ENCODE measurements at regions not wholly inside any gene's neighbourhood (a gene's known extent, or its start where the extent isn't known, plus 50 kb on each side); places are given as distances from the start of the nearest gene placed in this dataset.

DNA sequence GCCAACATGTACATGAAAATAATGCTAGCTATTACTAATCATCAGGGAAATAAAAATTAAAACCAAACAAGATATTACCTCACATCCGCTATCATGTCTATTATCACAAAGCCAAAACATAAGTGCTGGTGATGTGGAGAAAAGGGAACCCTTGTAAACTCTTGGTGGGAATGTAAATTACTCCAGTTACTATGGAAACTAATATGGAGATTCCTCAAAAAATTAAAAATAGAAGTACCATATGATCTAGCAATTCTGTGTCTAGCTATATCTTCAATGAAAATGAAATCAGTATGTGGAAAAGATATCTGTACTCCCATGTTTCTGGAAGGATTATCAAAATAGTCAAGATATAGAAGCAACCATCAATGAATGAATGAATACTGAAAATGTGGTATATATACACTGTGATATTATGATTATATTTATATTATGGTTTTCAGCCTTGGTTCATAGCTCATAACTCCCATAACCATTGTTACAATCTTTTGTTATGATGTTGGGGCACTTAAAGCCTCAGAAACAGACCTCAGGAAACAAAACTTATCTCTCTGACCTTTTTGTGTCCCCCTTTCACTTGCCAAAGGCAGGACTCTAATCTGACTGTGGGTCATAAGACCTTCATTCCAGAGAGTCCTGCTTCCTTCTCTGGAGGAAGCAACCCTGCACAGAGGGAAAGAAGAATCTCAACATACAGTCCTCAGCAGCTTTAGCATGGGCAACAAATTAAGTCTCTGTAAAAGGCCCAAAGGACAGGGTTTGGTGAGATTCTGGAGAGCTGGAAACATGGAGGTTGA is 933.2 kb downstream of the ADGRL3 start:
- DNase-seq (ENCODE audit: low read depth): no peak

DNA sequence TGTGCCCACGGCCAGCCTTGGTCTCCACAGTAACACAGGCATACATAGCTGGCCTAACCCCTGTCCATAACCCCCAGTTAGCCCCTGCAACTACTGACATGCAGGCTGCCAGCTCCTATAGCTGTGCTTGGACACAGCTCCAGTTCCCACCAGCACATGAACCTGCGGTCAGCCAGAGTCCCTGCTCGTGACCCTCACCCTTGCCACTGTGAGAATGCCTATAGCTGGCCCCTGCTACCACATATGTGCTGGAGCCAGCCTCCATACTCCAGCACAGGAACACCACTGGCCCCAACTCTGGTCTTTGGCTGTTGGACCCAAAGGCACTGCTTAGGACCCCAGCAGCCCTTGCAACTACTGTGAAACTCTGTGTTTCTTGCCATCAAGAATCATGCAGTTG is 930.9 kb downstream of the ADGRL3 start:
- no peak for DNase-seq (ENCODE audit: low read depth)

DNA sequence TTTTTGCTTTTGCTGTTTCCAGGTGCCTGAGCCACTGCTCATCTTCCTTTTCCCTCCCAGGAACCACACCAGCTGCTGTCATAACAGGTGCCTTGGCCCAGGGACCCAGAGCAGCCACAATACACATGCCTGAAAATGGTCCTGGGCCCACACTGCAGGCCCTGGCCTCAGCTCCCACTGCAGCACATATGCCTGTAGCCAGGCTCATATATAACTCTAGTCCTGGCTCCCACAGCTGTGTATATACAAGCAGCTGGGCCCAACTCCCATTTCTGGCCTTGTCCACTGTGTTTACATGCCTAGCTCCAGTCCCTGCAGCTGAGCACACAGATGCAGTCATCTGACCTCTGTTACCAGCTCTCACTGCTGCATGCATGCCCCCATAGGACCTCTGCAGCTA is 930.5 kb downstream of the ADGRL3 start:
- DNase-seq (ENCODE audit: low read depth): no peak

DNA sequence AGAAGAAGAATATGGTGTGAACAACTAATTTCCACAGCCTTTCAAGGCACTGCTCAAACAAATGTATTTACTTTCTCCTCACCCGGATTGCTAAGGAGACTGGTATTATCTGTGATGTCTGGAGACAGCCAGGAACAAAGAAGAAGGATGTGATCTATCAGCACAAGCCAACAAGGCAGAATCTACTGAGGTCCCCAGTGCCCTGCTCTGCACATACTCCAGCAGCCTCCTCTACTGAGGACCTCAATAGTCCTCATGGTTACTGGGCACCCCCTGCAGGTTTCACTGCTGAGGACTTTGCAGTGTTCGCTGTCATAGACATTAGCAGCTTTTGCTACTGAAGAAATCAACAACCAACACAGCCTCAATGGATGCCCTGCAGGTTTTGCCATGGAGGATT is 930.1 kb downstream of the ADGRL3 start:
- no peak for DNase-seq (ENCODE audit: low read depth)

Data from fibroblast of the conjunctiva (primary cell).